ENCODE measurements at regions not wholly inside any gene's neighbourhood (a gene's known extent, or its start where the extent isn't known, plus 50 kb on each side); places are given as distances from the start of the nearest gene placed in this dataset.

GRCh38 chr20:53753880-53754459 is 160.3 kb upstream of the ZNF217 start:
- DNase-seq (ENCODE audit: extremely low spot score): no peak
- TF ChIP-seq POLR2AphosphoS5 (IDR thresholded peaks at IDR 0.05): no peak
- no peak for TF ChIP-seq POLR2A (IDR thresholded peaks at IDR 0.05; ENCODE audit: low read depth)
- TF ChIP-seq CTCF (IDR thresholded peaks at IDR 0.05): no peak
- no peak for TF ChIP-seq EP300 (IDR thresholded peaks at IDR 0.05)
- H3K4me1 ChIP-seq: peaks cover 13 to 23% (median 19%) of the 10 kb centered on the region in 4 donors
- 86% methylated on average over 2 of the region's 2 CpGs for WGBS
- H3K4me3 ChIP-seq: no peak overlapping the region
- H3K27ac ChIP-seq (replicated peaks in 1 of 4): no peak overlapping the region
- H3K9me3 ChIP-seq: no peaks in the 10 kb centered on the region
- H3K27me3 ChIP-seq: no peaks in the 10 kb centered on the region
- no peaks in the 10 kb centered on the region for H3K36me3 ChIP-seq
- intact Hi-C loops (cut with DNase I): no loop called here

- Histone ChIP-seq H3K27ac (replicated peaks in 1 of 4) (no peak overlapping the region), H3K27me3 (no peaks in the 10 kb centered on the region), H3K4me3 (no peak overlapping the region), H3K36me3 (no peaks in the 10 kb centered on the region), H3K4me1 (peaks cover 13 to 23% (median 19%) of the 10 kb centered on the region in 4 donors), H3K9me3 (no peaks in the 10 kb centered on the region)
- DNase-seq (ENCODE audit: extremely low spot score): no peak
- WGBS: 74% methylated on average over 16 of the region's 16 CpGs
- no peak for TF ChIP-seq POLR2A (IDR thresholded peaks at IDR 0.05; ENCODE audit: low read depth)
- TF ChIP-seq POLR2AphosphoS5 (IDR thresholded peaks at IDR 0.05): no peak
- no peak for TF ChIP-seq CTCF (IDR thresholded peaks at IDR 0.05)
- no peak for TF ChIP-seq EP300 (IDR thresholded peaks at IDR 0.05)
- intact Hi-C loops (cut with DNase I): no loop called here
Measured at GRCh38 chr20:53752971-53753879, 159.6 kb upstream of the ZNF217 start.

GRCh38 chr20:53752583-53752970 is 158.9 kb upstream of the ZNF217 start:
- TF ChIP-seq EP300 (IDR thresholded peaks at IDR 0.05) (no peak), CTCF (IDR thresholded peaks at IDR 0.05) (no peak), POLR2AphosphoS5 (IDR thresholded peaks at IDR 0.05) (no peak), POLR2A (IDR thresholded peaks at IDR 0.05; ENCODE audit: low read depth) (no peak)
- 92% methylated on average over 3 of the region's 3 CpGs for WGBS
- peaks cover 13 to 23% (median 19%) of the 10 kb centered on the region in 4 donors for H3K4me1 ChIP-seq
- no peak overlapping the region for H3K4me3 ChIP-seq
- intact Hi-C loops (cut with DNase I): no loop called here
- no peak overlapping the region for H3K27ac ChIP-seq (replicated peaks in 1 of 4)
- DNase-seq (ENCODE audit: extremely low spot score): no peak
- H3K27me3 ChIP-seq: no peaks in the 10 kb centered on the region
- H3K9me3 ChIP-seq: no peaks in the 10 kb centered on the region
- no peaks in the 10 kb centered on the region for H3K36me3 ChIP-seq

- H3K4me1 ChIP-seq: peaks cover 13 to 21% (median 18%) of the 10 kb centered on the region in 4 donors
- no peak for DNase-seq (ENCODE audit: extremely low spot score)
- H3K27me3 ChIP-seq: no peaks in the 10 kb centered on the region
- TF ChIP-seq POLR2A (IDR thresholded peaks at IDR 0.05; ENCODE audit: low read depth) (no peak), EP300 (IDR thresholded peaks at IDR 0.05) (no peak)
- WGBS: 54% methylated on average over 9 of the region's 9 CpGs
- intact Hi-C loops (cut with DNase I): no loop called here
- H3K9me3 ChIP-seq: no peaks in the 10 kb centered on the region
- no peaks in the 10 kb centered on the region for H3K36me3 ChIP-seq
- H3K4me3 ChIP-seq: no peak overlapping the region
- peak overlapping the region; percentile 46 to 69 (median 65) for H3K27ac ChIP-seq (replicated peaks in 1 of 4)
Measured at GRCh38 chr20:53751620-53752318, 158.1 kb upstream of the ZNF217 start.
